Heart left ventricle (tissue), 16 donors: ENCODE measurements at regions not wholly inside any gene's neighbourhood (a gene's known extent, or its start where the extent isn't known, plus 50 kb on each side); places are given as distances from the start of the nearest gene placed in this dataset.
"Not testable (repeated sequence)": the region's sequence is repeated elsewhere in the genome, so short reads cannot be mapped to it uniquely, and the experiment has no call there.

Experiments used
- ATAC-seq, 4 donors: fragments of 200-7000 bp; cut with Tn5 transposase; one replicate each; pipeline ENCODE4 v1.9.1; 2020 to 2022; ENCODE audit warnings: moderate library complexity in 4 of 4, mild to moderate bottlenecking in 3 of 4, moderate number of reproducible peaks in 1 of 4
- DNase-seq, 5 donors: peaks; one replicate each; pipeline ENCODE4 v3.0.0-alpha.2; 2020
- H3K27ac ChIP-seq, 12 donors: fragments of 200-600 bp; sonication (generic) in 4 of 12; one replicate each; pipeline versions ENCODE4 v1.5.0 to v1.8.0; 2016 to 2022; ENCODE audit warnings: mild to moderate bottlenecking in 2 of 12
- H3K27me3 ChIP-seq, 9 donors: fragments of 200-600 bp; sonication (generic) in 2 of 9; one replicate each; pipeline versions ENCODE4 v1.5.1 to v1.8.0; 2016 to 2022; ENCODE audit warnings: mild to moderate bottlenecking in 3 of 9
- H3K36me3 ChIP-seq, 9 donors: fragments of 200-600 bp; sonication (generic) in 2 of 9; one replicate each; pipeline versions ENCODE4 v1.5.0 to v1.8.0; 2018 to 2022; ENCODE audit warnings: mild to moderate bottlenecking in 2 of 9
- H3K4me1 ChIP-seq, 12 donors: fragments of 200-600 bp; sonication (generic) in 4 of 12; one replicate each; pipeline versions ENCODE4 v1.5.0 to v1.8.0; 2016 to 2022; ENCODE audit warnings: mild to moderate bottlenecking in 3 of 12
- H3K4me3 ChIP-seq, 12 donors: fragments of 200-600 bp; sonication (generic) in 4 of 12; one replicate each; pipeline versions ENCODE4 v1.5.0 to v1.8.0; 2017 to 2022; ENCODE audit warnings: mild to moderate bottlenecking in 9 of 12, moderate library complexity in 4 of 12
- H3K9me3 ChIP-seq, 12 donors: fragments of 200-600 bp; sonication (generic) in 4 of 12; one replicate each; pipeline versions ENCODE4 v1.5.0 to v1.8.0; 2016 to 2022; ENCODE audit warnings: mild to moderate bottlenecking in 1 of 12
- POLR2A ChIP-seq, 2 donors: fragments of 450-650 bp; IDR thresholded peaks; one replicate each; pipeline ENCODE4 v1.6.1; 2017; ENCODE audit warnings: antibody characterized with exemption in 2 of 2, mild to moderate bottlenecking in 2 of 2, moderate library complexity in 2 of 2
- WGBS, 4 donors: extraction: QIAGEN DNeasy Blood & Tissue Kit in 2 of 4; methylation state at CpG; one replicate each; pipeline versions ENCODE4 v1.1.5 to v1.1.7; 2013 to 2018; 5-methylcytosine and 5-hydroxymethylcytosine counted together
- intact Hi-C, 10 donors: fragments of 100-400 bp; cut with DNase I; formaldehyde crosslinking; loops; one replicate each; pipeline versions ENCODE4 v1.11.1 to v1.14.2; 2022
- TF ChIP-seq, protein P1 (sequence below), 12 donors: fragments of 200-600 bp; sonication (generic) in 4 of 12; IDR thresholded peaks; one replicate each; pipeline versions ENCODE4 v1.5.0 to v1.8.0; 2018 to 2022; ENCODE audit warnings: antibody characterized with exemption in 12 of 12, mild to moderate bottlenecking in 5 of 12
- donor health status: ischemic (EF 13 %, LVEDD 7.1; RV severe dilation, severe dysfunction).
- donor health status: healthy with polysubstance abuse.
- donor health status: DM: no; HTN: yes; CAD: no.
- donor health status: DM: no; HTN: no; CAD: no.
- donor health status: ischemic (EF 25% LVEDD 6.9; RV normal size, moderate dysfunction).
- donor health status: ischemic (EF 25% LVEDD 5.7; RV mildly dilated, moderate dysfunction).
- donor health status: healthy.
- donor health status: DM: yes; HTN: yes; CAD: no.
- donor health status: ischemic (EF 35%, LVEDD 5.7; RV mildly dilated, moderate dysfunction).
- donor health status: nonischemic (EF 11% LVEDD 7.7; RV severe dilation, severe dysfunction).
- donor health status: DM: yes; HTN: yes; CAD: no.
- donor health status: PGD.
- donor health status: ischemic (EF 29% LVEDD 5.4; RV normal size, mild dysfunction).
- donor health status: nonischemic (EF 23%, LVEDD 6.1; RV moderate dilation, normal function).

- peak in 4 of 5 donors; percentile 29 to 55 (median 33) for DNase-seq
- peak overlapping the region in 2 of 12 donors; percentile 31 to 51 for H3K27ac ChIP-seq
- peak overlapping the region in 9 of 12 donors; percentile 19 to 61 (median 39) for H3K4me3 ChIP-seq
Observed at GRCh38 chr20:29079769-29080690, 2177.4 kb upstream of the DEFB115 start.

GRCh38 chr20:29081712-29082111 lies 2175.8 kb upstream of the DEFB115 start:
- not testable (repeated sequence) for H3K4me3 ChIP-seq, ATAC-seq, H3K4me1 ChIP-seq

More at GRCh38 chr20:29079769-29080690, 2177.4 kb upstream of the DEFB115 start:
- Histone ChIP-seq H3K4me1 (no peaks in the 10 kb centered on the region), H3K36me3 (no peaks in the 10 kb centered on the region), H3K27me3 (no peaks in the 10 kb centered on the region), H3K9me3 (peaks cover 0 to 15% (median 2%) of the 10 kb centered on the region in 12 donors)
- TF ChIP-seq POLR2A (IDR thresholded peaks at IDR 0.05) = no peak
- TF ChIP-seq, protein P1, sequence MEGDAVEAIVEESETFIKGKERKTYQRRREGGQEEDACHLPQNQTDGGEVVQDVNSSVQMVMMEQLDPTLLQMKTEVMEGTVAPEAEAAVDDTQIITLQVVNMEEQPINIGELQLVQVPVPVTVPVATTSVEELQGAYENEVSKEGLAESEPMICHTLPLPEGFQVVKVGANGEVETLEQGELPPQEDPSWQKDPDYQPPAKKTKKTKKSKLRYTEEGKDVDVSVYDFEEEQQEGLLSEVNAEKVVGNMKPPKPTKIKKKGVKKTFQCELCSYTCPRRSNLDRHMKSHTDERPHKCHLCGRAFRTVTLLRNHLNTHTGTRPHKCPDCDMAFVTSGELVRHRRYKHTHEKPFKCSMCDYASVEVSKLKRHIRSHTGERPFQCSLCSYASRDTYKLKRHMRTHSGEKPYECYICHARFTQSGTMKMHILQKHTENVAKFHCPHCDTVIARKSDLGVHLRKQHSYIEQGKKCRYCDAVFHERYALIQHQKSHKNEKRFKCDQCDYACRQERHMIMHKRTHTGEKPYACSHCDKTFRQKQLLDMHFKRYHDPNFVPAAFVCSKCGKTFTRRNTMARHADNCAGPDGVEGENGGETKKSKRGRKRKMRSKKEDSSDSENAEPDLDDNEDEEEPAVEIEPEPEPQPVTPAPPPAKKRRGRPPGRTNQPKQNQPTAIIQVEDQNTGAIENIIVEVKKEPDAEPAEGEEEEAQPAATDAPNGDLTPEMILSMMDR (IDR thresholded peaks at IDR 0.05) = no peak
- ATAC-seq = peak in 3 of 4 donors; percentile 33 to 84 (median 58)
- 28 to 52% (median 41%) methylated on average over 49 to 68 of the region's 68 CpGs for WGBS, 4 donors
- intact Hi-C loops = loop anchor here in 1 of 10 donors (5.0 kb wide), 1 partner anchor 417 kb away; no protein-coding TSS in a partner anchor

GRCh38 chr20:29085625-29086024 lies 2171.8 kb upstream of the DEFB115 start:
- no peak for TF ChIP-seq POLR2A (IDR thresholded peaks at IDR 0.05)
- TF ChIP-seq, protein P1 (IDR thresholded peaks at IDR 0.05) = no peak
- H3K36me3 ChIP-seq = no peaks in the 10 kb centered on the region
- H3K9me3 ChIP-seq = peaks cover 0 to 7% (median 0%) of the 10 kb centered on the region in 12 donors
- no peak for DNase-seq
- no peak overlapping the region for H3K27ac ChIP-seq
- H3K4me1 ChIP-seq = no peaks in the 10 kb centered on the region
- no peak for ATAC-seq
- 8 to 15% (median 11%) methylated on average over 1 of the region's 1 CpG for WGBS, 4 donors
- H3K4me3 ChIP-seq = no peak overlapping the region
- intact Hi-C loops = no loop called here
- no peaks in the 10 kb centered on the region for H3K27me3 ChIP-seq

More at GRCh38 chr20:29081712-29082111, 2175.8 kb upstream of the DEFB115 start:
- H3K27ac ChIP-seq, DNase-seq, H3K27me3 ChIP-seq, H3K36me3 ChIP-seq: not testable (repeated sequence)
- peaks cover 0 to 14% (median 2%) of the 10 kb centered on the region in 12 donors for H3K9me3 ChIP-seq
- intact Hi-C loops = loop anchor here in 1 of 10 donors (5.0 kb wide), 1 partner anchor 416 kb away; no protein-coding TSS in a partner anchor
- 0 to 93% (median 36%) methylated on average over 1 of the region's 1 CpG for WGBS, 4 donors

- ATAC-seq, H3K4me1 ChIP-seq, H3K4me3 ChIP-seq, H3K9me3 ChIP-seq, H3K36me3 ChIP-seq, intact Hi-C loops, H3K27me3 ChIP-seq, H3K27ac ChIP-seq: not testable (repeated sequence)
- peak in 1 of 5 donors; percentile 40 for DNase-seq
- 79 to 84% (median 83%) methylated on average over 11 of the region's 11 CpGs for WGBS, 4 donors
Observed at GRCh38 chr20:29086145-29086718, 2171.2 kb upstream of the DEFB115 start.

DNA sequence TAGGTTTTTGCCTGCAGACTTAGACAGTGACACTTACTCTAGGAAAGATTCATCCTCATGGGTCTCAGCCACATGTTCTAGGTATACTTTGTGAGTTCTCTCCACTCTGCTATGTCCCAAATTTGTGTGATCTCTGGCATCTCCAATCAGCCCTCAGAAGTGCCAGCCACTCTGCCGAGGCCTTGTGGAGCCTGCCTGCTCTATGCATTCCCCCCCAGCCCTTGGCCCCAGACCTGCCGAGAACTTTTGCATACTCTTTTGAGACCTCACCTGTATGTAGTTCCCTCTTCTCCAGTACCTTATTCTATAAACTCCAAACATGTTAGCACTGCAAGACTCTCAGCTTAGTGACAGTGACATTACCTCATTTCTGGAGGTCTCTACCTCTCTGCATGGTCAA lies 2170.5 kb upstream of the DEFB115 start:
- no peak for TF ChIP-seq POLR2A (IDR thresholded peaks at IDR 0.05)
- TF ChIP-seq, protein P1 (IDR thresholded peaks at IDR 0.05) = no peak
- H3K36me3 ChIP-seq = no peaks in the 10 kb centered on the region
- DNase-seq = peak in 1 of 5 donors; percentile 30
- peaks cover 0 to 3% (median 0%) of the 10 kb centered on the region in 12 donors for H3K9me3 ChIP-seq
- H3K4me1 ChIP-seq = no peaks in the 10 kb centered on the region
- H3K4me3 ChIP-seq = no peak overlapping the region
- intact Hi-C loops = no loop called here
- H3K27ac ChIP-seq = no peak overlapping the region
- no peaks in the 10 kb centered on the region for H3K27me3 ChIP-seq
- ATAC-seq = no peak
- WGBS, 4 donors = 76 to 82% (median 79%) methylated on average over 2 of the region's 2 CpGs

- H3K36me3 ChIP-seq, H3K9me3 ChIP-seq, ATAC-seq, H3K4me1 ChIP-seq, H3K27ac ChIP-seq, H3K27me3 ChIP-seq, H3K4me3 ChIP-seq, DNase-seq, intact Hi-C loops: not testable (repeated sequence)
- 40 to 54% (median 48%) methylated on average over 3 of the region's 3 CpGs for WGBS, 4 donors
Observed at GRCh38 chr20:29087887-29088286, 2169.6 kb upstream of the DEFB115 start.

DNA sequence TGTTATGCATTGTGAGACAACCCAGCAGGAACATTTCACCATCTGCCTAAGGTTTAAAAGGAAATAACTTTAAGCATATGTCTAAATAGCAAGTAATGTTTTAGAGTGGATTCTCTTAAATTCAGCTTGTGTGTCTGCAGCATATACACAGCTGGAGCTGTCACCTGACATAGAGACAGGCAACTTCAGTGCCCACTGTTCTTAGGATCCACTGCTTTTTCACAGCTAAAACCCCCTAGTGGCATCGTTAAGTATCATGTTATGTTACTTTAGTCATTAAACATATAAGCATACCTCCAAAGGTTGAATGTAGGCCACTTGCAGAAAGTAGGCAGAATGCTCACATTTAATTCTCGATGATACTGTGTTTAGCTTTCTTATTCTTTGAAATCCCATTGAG lies 2169.0 kb upstream of the DEFB115 start:
- H3K36me3 ChIP-seq, H3K9me3 ChIP-seq, intact Hi-C loops, DNase-seq, H3K4me3 ChIP-seq, H3K27ac ChIP-seq, ATAC-seq, H3K27me3 ChIP-seq, H3K4me1 ChIP-seq: not testable (repeated sequence)
- WGBS, 4 donors = 38 to 74% (median 55%) methylated on average over 2 of the region's 2 CpGs
